ENCODE measurements at regions not wholly inside any gene's neighbourhood (a gene's known extent, or its start where the extent isn't known, plus 50 kb on each side); places are given as distances from the start of the nearest gene placed in this dataset.

DNA sequence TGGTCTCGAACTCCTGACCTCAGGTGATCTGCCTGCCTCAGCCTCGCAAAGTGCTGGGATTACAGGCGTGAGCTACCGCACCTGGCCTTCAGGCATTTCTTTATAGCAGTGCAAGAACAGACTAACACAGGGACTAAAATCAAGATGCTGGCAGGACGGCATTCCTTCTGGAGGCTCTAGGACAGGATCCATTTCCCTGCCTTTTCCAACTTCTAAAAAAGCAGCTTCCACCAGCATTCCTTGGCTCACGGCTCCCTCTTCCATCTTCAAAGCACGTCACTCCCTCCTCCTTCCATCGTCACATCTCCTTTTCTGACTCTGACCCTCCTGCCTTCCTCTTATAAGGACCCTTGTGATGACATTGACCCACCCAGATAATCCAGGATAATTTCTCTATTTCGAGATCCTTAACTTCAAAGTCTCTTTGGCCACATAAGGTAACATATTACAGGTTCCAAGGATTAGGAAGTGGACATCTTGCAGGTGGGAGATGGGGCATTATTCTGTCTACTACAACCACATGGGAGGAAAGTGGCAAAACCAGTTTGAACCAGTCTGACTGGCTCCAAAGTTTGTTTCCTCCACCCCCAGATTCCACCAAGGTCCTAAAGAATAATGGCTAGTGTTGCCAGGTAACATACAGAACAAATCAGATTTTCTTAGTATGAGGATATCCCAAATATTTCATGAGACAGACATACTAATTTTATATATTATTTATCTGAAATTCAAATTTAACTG lies 172.5 kb downstream of the MN1 start:
- Histone ChIP-seq H3K27me3 (ENCODE audit: control insufficient read depth in 1 of 2, insufficient read depth in 2 of 2, low read length in 2 of 2) (peaks cover 0 to 6% of the 10 kb centered on the region in 2 donors), H3K4me3 (ENCODE audit: low read length in 2 of 2) (no peak overlapping the region), H3K36me3 (ENCODE audit: control insufficient read depth in 2 of 2, insufficient read depth in 2 of 2, low read length in 2 of 2) (no peaks in the 10 kb centered on the region), H3K9me3 (ENCODE audit: control insufficient read depth in 2 of 2, low read length in 2 of 2) (no peaks in the 10 kb centered on the region), H3K27ac (ENCODE audit: low read length) (no peak overlapping the region), H3K4me1 (ENCODE audit: control insufficient read depth, insufficient read depth, low read length) (peaks cover 4% of the 10 kb centered on the region), H3K9ac (ENCODE audit: low read length in 2 of 2) (no peak overlapping the region)

DNA sequence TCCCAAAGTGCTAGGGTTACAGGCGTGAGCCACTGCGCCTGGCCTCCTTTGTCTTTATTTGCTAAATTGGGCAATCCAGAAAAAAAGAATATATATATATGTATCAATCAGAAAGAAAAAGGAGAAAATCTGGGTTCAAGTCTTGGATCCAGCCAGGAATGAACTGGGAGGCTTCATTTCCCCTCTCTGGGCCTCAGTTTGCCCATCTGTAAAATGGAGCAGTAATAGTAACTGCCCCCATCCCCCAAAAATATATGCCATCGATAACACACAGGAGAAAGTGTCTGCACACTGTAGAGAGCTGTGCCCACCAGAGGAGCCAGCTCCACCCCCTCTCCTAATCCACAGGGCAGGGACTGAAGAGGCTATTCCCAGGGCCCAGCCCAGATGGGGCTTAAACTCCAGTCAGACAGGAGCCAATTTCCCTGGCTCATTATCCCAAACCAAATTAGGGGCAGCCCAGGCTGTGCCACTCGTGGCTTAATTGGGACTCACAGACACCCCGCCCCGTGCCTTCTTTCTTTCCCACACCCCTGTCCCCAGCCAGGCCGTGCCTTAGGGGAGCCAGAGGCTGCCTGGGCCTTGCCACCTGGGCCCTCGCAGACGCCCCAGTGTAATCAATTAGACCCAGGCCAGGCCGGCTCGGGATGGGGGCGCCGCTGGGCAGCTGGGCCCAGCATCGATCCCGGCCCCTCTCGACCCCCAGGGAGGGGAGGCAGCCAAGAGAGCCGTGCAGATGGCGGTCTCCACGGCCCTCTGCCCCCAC lies 171.5 kb downstream of the MN1 start:
- Histone ChIP-seq H3K4me3 (ENCODE audit: low read length in 2 of 2) (no peak overlapping the region), H3K36me3 (ENCODE audit: control insufficient read depth in 2 of 2, insufficient read depth in 2 of 2, low read length in 2 of 2) (no peaks in the 10 kb centered on the region), H3K9ac (ENCODE audit: low read length in 2 of 2) (no peak overlapping the region), H3K27ac (ENCODE audit: low read length) (no peak overlapping the region), H3K9me3 (ENCODE audit: control insufficient read depth in 2 of 2, low read length in 2 of 2) (no peaks in the 10 kb centered on the region), H3K27me3 (ENCODE audit: control insufficient read depth in 1 of 2, insufficient read depth in 2 of 2, low read length in 2 of 2) (peaks cover 0 to 6% of the 10 kb centered on the region in 2 donors), H3K4me1 (ENCODE audit: control insufficient read depth, insufficient read depth, low read length) (peaks cover 4% of the 10 kb centered on the region)

DNA sequence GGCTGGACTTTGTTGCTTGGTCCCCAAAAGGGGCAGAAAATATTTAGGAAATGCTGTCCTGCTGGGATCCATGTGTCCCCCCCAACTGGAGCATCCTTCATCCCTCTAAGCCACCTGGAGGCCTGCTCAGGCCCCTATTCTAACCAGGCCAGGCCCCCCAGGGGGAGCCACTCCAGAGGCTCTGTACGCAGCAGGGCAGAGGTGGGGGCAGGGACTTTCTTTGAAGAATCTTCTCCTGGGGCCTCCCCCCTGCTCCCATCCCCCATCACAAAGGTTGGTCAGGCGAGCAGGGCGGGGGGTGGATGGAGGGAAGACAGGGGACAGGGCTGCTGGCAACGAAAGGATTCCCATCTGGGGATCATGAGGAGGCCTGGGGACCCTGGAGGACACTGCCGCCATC lies 170.8 kb downstream of the MN1 start:
- no peak overlapping the region for H3K4me3 ChIP-seq (ENCODE audit: low read length in 2 of 2)
- no peak overlapping the region for H3K27ac ChIP-seq (ENCODE audit: low read length)
- H3K4me1 ChIP-seq (ENCODE audit: control insufficient read depth, insufficient read depth, low read length): peaks cover 4% of the 10 kb centered on the region
- peaks cover 0 to 6% of the 10 kb centered on the region in 2 donors for H3K27me3 ChIP-seq (ENCODE audit: control insufficient read depth in 1 of 2, insufficient read depth in 2 of 2, low read length in 2 of 2)
- no peak overlapping the region for H3K9ac ChIP-seq (ENCODE audit: low read length in 2 of 2)
- no peaks in the 10 kb centered on the region for H3K36me3 ChIP-seq (ENCODE audit: control insufficient read depth in 2 of 2, insufficient read depth in 2 of 2, low read length in 2 of 2)
- no peaks in the 10 kb centered on the region for H3K9me3 ChIP-seq (ENCODE audit: control insufficient read depth in 2 of 2, low read length in 2 of 2)

DNA sequence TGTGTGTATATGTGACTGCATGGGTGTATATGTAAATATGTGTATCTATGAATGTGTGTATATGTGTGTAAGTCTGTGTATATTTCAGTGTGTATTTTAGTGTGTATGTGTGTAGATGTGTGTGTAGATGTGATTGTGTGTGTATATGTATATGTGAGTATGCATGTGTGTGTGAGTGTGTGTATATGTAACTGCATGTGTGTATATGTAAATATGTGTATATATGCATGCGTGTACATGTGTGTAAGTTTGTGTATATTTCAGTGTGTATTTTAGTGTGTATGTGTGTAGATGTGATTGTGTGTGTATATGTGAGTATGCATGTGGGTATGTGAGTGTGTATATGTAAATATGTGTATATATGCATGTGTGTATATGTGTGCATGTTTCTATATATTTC lies 169.9 kb downstream of the MN1 start:
- H3K9me3 ChIP-seq (ENCODE audit: control insufficient read depth in 2 of 2, low read length in 2 of 2): no peaks in the 10 kb centered on the region
- peaks cover 0 to 6% of the 10 kb centered on the region in 2 donors for H3K27me3 ChIP-seq (ENCODE audit: control insufficient read depth in 1 of 2, insufficient read depth in 2 of 2, low read length in 2 of 2)
- no peaks in the 10 kb centered on the region for H3K36me3 ChIP-seq (ENCODE audit: control insufficient read depth in 2 of 2, insufficient read depth in 2 of 2, low read length in 2 of 2)
- no peak overlapping the region for H3K9ac ChIP-seq (ENCODE audit: low read length in 2 of 2)
- peaks cover 4% of the 10 kb centered on the region for H3K4me1 ChIP-seq (ENCODE audit: control insufficient read depth, insufficient read depth, low read length)
- H3K4me3 ChIP-seq (ENCODE audit: low read length in 2 of 2): no peak overlapping the region
- no peak overlapping the region for H3K27ac ChIP-seq (ENCODE audit: low read length)

DNA sequence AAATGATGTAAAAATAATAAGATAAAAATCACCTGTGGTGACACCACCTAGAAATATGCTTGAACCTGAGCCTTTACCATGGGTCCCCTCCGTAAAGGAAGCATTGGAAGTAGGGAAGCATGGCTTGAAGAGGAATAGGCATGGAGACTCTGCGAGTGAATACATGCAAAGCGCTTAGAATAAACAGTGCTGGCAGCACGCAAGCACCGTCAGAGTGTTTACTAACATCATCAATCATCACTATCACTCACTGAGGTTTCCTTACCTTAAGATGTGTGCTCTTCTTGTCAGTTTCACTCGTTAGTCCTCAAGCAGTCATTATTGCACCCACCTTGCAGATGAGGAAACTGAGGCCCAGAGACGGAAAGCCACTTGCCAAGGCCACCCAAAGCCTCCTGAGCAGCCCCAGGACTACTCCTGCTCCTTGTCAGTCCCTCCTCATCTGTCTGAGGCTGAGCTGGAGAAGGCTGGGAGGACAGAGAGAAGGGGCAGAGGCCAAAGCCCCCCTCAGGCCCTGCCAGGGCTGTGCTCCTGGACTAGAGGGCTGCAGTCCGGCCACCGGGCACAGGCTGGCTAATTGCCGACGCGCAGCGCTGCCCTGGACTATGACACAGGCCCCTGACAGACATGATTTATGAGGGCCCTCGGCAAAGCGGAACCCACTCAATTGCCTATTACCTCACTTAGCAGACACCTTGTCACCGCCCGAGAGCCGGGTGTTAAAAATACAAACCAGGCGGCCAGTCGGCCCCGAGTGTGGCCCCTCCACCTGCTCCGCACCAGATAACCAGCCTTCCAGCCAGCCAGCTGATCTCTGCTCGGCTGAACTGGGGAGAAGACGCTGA lies 168.9 kb downstream of the MN1 start:
- H3K4me3 ChIP-seq (ENCODE audit: low read length in 2 of 2): no peak overlapping the region
- peaks cover 0 to 6% of the 10 kb centered on the region in 2 donors for H3K27me3 ChIP-seq (ENCODE audit: control insufficient read depth in 1 of 2, insufficient read depth in 2 of 2, low read length in 2 of 2)
- peaks cover 15% of the 10 kb centered on the region for H3K4me1 ChIP-seq (ENCODE audit: control insufficient read depth, insufficient read depth, low read length)
- H3K9ac ChIP-seq (ENCODE audit: low read length in 2 of 2): no peak overlapping the region
- no peak overlapping the region for H3K27ac ChIP-seq (ENCODE audit: low read length)
- no peaks in the 10 kb centered on the region for H3K9me3 ChIP-seq (ENCODE audit: control insufficient read depth in 2 of 2, low read length in 2 of 2)
- H3K36me3 ChIP-seq (ENCODE audit: control insufficient read depth in 2 of 2, insufficient read depth in 2 of 2, low read length in 2 of 2): no peaks in the 10 kb centered on the region

DNA sequence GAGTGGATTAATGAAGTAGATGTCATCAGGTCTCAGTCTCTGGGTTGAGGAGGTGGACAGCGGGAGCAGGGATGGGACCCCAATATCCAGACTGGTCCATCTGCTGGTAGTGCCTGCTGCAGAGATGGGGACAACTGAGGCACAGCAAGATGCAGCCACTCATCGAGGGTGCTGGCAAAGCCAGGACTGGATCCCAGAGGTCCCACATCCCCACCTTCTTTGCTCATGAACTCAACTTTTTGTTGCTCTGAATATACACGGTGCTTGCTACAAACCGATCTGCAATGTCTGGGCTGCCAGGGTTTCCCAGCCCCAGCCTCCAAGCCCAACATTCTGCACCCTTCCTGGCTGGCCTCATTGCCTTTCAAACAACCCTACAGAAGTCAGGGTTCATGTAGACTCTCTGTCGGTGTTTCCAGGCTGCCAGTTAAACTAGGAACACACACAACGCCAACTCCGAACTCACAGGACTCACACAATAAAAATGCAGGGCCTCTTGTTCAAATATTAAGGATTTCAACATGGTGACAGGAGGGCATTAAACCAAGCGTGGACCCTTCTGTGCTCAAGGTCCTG lies 168.2 kb downstream of the MN1 start:
- H3K9ac ChIP-seq (ENCODE audit: low read length in 2 of 2): no peak overlapping the region
- peaks cover 16% of the 10 kb centered on the region for H3K4me1 ChIP-seq (ENCODE audit: control insufficient read depth, insufficient read depth, low read length)
- no peak overlapping the region for H3K4me3 ChIP-seq (ENCODE audit: low read length in 2 of 2)
- H3K36me3 ChIP-seq (ENCODE audit: control insufficient read depth in 2 of 2, insufficient read depth in 2 of 2, low read length in 2 of 2): no peaks in the 10 kb centered on the region
- peaks cover 0 to 6% of the 10 kb centered on the region in 2 donors for H3K27me3 ChIP-seq (ENCODE audit: control insufficient read depth in 1 of 2, insufficient read depth in 2 of 2, low read length in 2 of 2)
- no peak overlapping the region for H3K27ac ChIP-seq (ENCODE audit: low read length)
- no peaks in the 10 kb centered on the region for H3K9me3 ChIP-seq (ENCODE audit: control insufficient read depth in 2 of 2, low read length in 2 of 2)

DNA sequence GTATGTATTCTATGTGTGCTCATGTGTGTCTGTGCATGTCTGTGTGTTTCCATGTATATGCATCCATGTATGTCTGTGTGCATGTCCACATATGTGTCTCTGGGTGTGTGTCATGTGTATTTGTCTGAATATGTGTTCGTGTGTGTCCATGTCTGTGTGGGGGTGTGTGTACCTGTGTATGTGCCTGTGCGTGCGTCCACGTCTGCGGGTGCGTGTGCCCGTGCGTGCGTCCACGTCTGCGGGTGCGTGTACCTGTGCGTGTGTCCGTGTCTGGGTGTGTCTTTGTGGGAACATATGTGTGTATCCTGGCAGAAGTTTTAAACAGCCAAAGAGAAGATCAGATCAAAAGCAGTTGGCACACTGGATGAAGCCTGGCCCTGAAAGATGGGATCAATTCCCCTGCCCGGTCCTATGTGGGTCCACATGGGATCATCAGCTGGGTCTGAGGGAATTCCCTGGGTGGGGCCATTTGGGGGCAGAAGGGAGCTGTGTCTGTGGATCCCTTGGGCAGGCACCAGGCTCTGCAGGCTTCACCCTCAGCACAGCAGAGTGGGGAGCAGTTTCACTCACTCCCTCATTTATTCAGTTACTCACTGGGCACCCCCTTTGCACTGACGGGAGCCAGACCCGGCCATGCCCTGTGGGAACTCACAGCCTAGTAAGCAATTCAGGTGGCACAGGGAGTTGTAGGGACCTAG lies 167.4 kb downstream of the MN1 start:
- Histone ChIP-seq H3K4me1 (ENCODE audit: control insufficient read depth, insufficient read depth, low read length) (peaks cover 16% of the 10 kb centered on the region), H3K9me3 (ENCODE audit: control insufficient read depth in 2 of 2, low read length in 2 of 2) (no peaks in the 10 kb centered on the region), H3K36me3 (ENCODE audit: control insufficient read depth in 2 of 2, insufficient read depth in 2 of 2, low read length in 2 of 2) (no peaks in the 10 kb centered on the region), H3K27ac (ENCODE audit: low read length) (no peak overlapping the region), H3K9ac (ENCODE audit: low read length in 2 of 2) (no peak overlapping the region), H3K27me3 (ENCODE audit: control insufficient read depth in 1 of 2, insufficient read depth in 2 of 2, low read length in 2 of 2) (peaks cover 0 to 6% of the 10 kb centered on the region in 2 donors), H3K4me3 (ENCODE audit: low read length in 2 of 2) (no peak overlapping the region)

DNA sequence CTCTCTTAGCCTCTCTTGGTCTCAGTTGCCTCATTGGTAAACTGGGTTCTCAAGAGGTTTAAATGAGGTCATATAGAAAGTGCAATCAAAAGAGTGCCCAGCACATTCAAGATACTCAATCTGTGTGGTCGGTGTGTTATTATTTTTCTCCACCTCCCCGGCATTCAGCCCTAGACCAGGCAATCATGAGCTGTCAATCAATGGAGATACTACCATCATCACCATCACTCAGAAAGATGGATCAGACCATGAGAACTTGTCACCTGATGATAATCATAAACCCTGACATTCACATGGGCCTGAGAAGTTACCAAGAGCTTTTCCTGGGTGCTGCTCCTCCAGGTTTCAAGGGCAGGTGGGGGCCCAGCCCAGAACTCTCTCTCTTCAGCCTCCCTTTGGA lies 166.1 kb downstream of the MN1 start:
- Histone ChIP-seq H3K4me3 (ENCODE audit: low read length in 2 of 2) (no peak overlapping the region), H3K9ac (ENCODE audit: low read length in 2 of 2) (no peak overlapping the region), H3K27me3 (ENCODE audit: control insufficient read depth in 1 of 2, insufficient read depth in 2 of 2, low read length in 2 of 2) (peaks cover 0 to 6% of the 10 kb centered on the region in 2 donors), H3K9me3 (ENCODE audit: control insufficient read depth in 2 of 2, low read length in 2 of 2) (no peaks in the 10 kb centered on the region), H3K27ac (ENCODE audit: low read length) (no peak overlapping the region), H3K36me3 (ENCODE audit: control insufficient read depth in 2 of 2, insufficient read depth in 2 of 2, low read length in 2 of 2) (no peaks in the 10 kb centered on the region), H3K4me1 (ENCODE audit: control insufficient read depth, insufficient read depth, low read length) (peaks cover 16% of the 10 kb centered on the region)

DNA sequence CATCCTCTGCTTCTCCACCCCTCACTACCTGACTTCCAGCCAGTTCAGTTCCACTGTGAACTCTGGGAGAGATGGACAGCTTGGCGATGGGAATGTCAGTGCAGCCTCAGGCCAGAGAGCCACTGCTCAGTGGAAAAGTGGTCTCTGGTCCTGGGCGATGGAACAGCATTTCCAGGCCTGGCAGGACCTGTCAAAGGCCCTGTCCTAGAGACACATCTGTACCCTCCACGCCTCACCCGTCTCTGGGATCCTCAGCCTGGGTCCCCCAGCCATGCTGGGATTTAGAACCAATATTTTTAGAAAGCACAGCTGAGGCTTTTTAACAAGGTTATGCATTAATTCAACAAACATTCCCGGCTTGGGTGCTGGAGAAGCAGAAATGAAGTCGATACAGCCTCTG lies 165.7 kb downstream of the MN1 start:
- H3K27me3 ChIP-seq (ENCODE audit: control insufficient read depth in 1 of 2, insufficient read depth in 2 of 2, low read length in 2 of 2): peaks cover 0 to 6% of the 10 kb centered on the region in 2 donors
- no peaks in the 10 kb centered on the region for H3K36me3 ChIP-seq (ENCODE audit: control insufficient read depth in 2 of 2, insufficient read depth in 2 of 2, low read length in 2 of 2)
- peaks cover 16% of the 10 kb centered on the region for H3K4me1 ChIP-seq (ENCODE audit: control insufficient read depth, insufficient read depth, low read length)
- no peak overlapping the region for H3K9ac ChIP-seq (ENCODE audit: low read length in 2 of 2)
- no peaks in the 10 kb centered on the region for H3K9me3 ChIP-seq (ENCODE audit: control insufficient read depth in 2 of 2, low read length in 2 of 2)
- H3K4me3 ChIP-seq (ENCODE audit: low read length in 2 of 2): no peak overlapping the region
- H3K27ac ChIP-seq (ENCODE audit: low read length): no peak overlapping the region

All from stomach smooth muscle (tissue), 2 donors.